ENCODE measurements at regions not wholly inside any gene's neighbourhood (a gene's known extent, or its start where the extent isn't known, plus 50 kb on each side); places are given as distances from the start of the nearest gene placed in this dataset.

DNA sequence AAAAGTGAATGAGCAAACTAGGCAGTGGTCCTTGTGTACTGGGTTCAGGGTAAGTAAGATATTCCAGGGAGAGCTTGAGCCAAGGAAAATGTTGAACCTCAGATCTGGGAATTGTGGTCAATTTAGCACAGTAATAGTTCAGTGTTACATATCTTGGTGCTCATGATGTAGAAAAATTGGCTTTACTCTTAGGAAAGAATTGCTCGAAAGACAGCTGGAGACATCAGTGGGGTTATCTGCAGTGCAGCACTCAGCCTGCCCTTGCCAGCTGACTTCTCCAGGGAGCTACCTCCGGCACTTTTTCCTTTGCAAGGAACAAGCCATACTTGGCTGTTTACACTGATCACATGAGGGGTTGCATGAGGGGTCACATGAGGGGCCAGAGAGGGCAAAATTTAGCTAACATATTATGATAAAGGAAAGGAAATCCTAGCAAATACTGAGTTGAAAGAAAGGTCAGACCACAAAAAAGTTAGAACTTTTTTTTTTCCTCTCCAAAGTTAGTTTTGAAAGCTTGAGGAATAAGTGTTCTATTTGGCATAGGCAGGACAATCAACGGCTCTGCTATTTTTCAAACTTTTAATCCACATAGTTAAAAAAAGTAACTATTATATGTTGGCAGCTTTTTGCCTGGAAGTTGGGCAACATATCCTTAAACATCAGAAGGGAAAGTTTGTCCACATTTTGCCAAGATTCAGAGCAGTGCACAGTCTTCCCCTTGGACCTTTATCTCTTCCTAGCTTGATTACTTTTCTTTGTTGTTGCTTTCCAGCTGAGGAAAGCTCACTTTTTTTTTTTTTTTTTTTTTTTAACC, 92.4 kb downstream of the COL6A6 start:
- ChIA-PET CTCF (ENCODE audit: low intra/inter-chr PET ratio) (no interaction called here), POLR2A (interaction anchor here (0.7 kb wide), 1 partner anchor 629 kb away, joined by 3 read pairs; no protein-coding TSS in a partner anchor)

More for the DNA sequence above, 92.4 kb downstream of the COL6A6 start:
- peaks cover 4% of the 10 kb centered on the region; the same call in 1 of the 2 replicates for H3K9me3 ChIP-seq (replicated peaks; ENCODE audit: control insufficient read depth, insufficient read depth, low read depth, low read length)
- H3K27ac ChIP-seq (ENCODE audit: extremely low read depth, low read depth, low read length) = no peak overlapping the region
- no peaks in the 10 kb centered on the region for H3K36me3 ChIP-seq (ENCODE audit: control insufficient read depth, insufficient read depth, low read length)
- in situ Hi-C loops (cut with MboI) = no loop called here
- H3K4me3 ChIP-seq = no peak overlapping the region
- no peaks in the 10 kb centered on the region for H3K79me2 ChIP-seq (ENCODE audit: control insufficient read depth, insufficient read depth, low read length)
- H4K20me1 ChIP-seq (replicated peaks; ENCODE audit: control insufficient read depth, insufficient read depth, low read length) = no peaks in the 10 kb centered on the region
- FAIRE-seq (no peak), ATAC-seq (no peak), DNase-seq (ENCODE audit: extremely low read depth in 1 of 4, low spot score in 3 of 4) (no peak)
- no peak overlapping the region for H2AFZ ChIP-seq (ENCODE audit: low read depth, low read length)
- 0% methylated on average over 3 of the region's 3 CpGs for WGBS (ENCODE audit: insufficient coverage, low coverage, missing lambda C conversion rate)
- no peaks in the 10 kb centered on the region for H3K4me1 ChIP-seq (replicated peaks in 1 of 2; ENCODE audit: control insufficient read depth in 2 of 2, insufficient read depth in 2 of 2, low read length in 2 of 2)
- H3K9ac ChIP-seq (ENCODE audit: insufficient read depth in 1 of 2, low read depth in 2 of 2, low read length in 2 of 2) = no peak overlapping the region
- H3K9me1 ChIP-seq (ENCODE audit: control insufficient read depth, insufficient read depth, low read length) = no peaks in the 10 kb centered on the region
- no peaks in the 10 kb centered on the region for H3K27me3 ChIP-seq (ENCODE audit: control insufficient read depth in 2 of 2, insufficient read depth in 2 of 2, low read length in 2 of 2)
- H3K4me2 ChIP-seq (ENCODE audit: insufficient read depth, low read length) = no peak overlapping the region
- no TSS peak for BruUV-seq (replicated peaks)
- intact Hi-C loops (cut with micrococcal nuclease) = no loop called here
- no peak for TF ChIP-seq ZNF354B (CRISPR knock-in tag; IDR thresholded peaks at IDR 0.05)
- TF ChIP-seq AFF1 (IDR thresholded peaks at IDR 0.05; ENCODE audit: low read depth in 1 of 2, partially characterized antibody in 2 of 2) = no peak
- no peak for TF ChIP-seq SMAD4 (CRISPR knock-in tag; conservative IDR thresholded peaks at IDR 0.05)
- no peak for TF ChIP-seq SPI1 (IDR thresholded peaks at IDR 0.05; ENCODE audit: borderline replicate concordance, low read depth, low read length)
- TF ChIP-seq SRF (CRISPR knock-in tag; IDR thresholded peaks at IDR 0.05) = no peak
- TF ChIP-seq, protein P1, sequence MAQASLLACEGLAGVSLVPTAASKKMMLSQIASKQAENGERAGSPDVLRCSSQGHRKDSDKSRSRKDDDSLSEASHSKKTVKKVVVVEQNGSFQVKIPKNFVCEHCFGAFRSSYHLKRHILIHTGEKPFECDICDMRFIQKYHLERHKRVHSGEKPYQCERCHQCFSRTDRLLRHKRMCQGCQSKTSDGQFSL (CRISPR knock-in tag; IDR thresholded peaks at IDR 0.05) = no peak
- TF ChIP-seq, protein P1 (tag; IDR thresholded peaks at IDR 0.05) = no peak
- TF ChIP-seq MBD1 (CRISPR knock-in tag; IDR thresholded peaks at IDR 0.05) = no peak
- no peak for TF ChIP-seq ZNF274 (IDR thresholded peaks at IDR 0.05; ENCODE audit: borderline replicate concordance, low read depth, low read length)
- no peak for TF ChIP-seq ZNF140 (CRISPR knock-in tag; IDR thresholded peaks at IDR 0.05)
- TF ChIP-seq, protein P2, sequence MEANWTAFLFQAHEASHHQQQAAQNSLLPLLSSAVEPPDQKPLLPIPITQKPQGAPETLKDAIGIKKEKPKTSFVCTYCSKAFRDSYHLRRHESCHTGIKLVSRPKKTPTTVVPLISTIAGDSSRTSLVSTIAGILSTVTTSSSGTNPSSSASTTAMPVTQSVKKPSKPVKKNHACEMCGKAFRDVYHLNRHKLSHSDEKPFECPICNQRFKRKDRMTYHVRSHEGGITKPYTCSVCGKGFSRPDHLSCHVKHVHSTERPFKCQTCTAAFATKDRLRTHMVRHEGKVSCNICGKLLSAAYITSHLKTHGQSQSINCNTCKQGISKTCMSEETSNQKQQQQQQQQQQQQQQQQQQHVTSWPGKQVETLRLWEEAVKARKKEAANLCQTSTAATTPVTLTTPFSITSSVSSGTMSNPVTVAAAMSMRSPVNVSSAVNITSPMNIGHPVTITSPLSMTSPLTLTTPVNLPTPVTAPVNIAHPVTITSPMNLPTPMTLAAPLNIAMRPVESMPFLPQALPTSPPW (CRISPR knock-in tag; IDR thresholded peaks at IDR 0.05) = no peak
- TF ChIP-seq POLR3A (IDR thresholded peaks at IDR 0.05; ENCODE audit: borderline replicate concordance, extremely low read depth, insufficient read depth, insufficient read length) = no peak
